ENCODE measurements at regions not wholly inside any gene's neighbourhood (a gene's known extent, or its start where the extent isn't known, plus 50 kb on each side); places are given as distances from the start of the nearest gene placed in this dataset.

DNA sequence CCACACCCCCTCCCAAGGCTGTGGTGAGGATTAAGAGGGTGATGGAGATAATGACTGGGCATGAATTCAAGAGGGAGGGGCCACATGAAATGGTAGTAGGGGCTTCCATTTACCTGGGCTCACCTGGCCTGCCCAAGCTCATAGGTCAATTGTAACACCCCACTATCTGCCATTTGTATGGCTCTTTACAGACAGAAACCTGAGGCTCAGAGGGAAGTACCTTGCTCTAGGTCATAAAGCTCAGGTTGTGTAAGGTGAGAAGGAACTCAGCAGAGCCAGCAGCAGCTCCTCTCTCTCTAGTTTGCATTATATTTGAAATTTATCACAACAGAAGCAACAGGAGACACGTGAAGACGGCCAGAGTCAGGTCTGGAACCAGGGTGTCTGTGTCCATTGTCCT lies 133.4 kb upstream of the ALDH1B1 start:
- Histone ChIP-seq H3F3A (replicated peaks; ENCODE audit: low read depth) (no peaks in the 10 kb centered on the region), H3K4me2 (no peak overlapping the region), H3K27me3 (ENCODE audit: insufficient read depth) (no peaks in the 10 kb centered on the region; the same call in 1 of the 2 replicates), H3K27ac (ENCODE audit: low read depth) (no peak overlapping the region), H3K9me2 (ENCODE audit: insufficient read depth) (no peaks in the 10 kb centered on the region), H3K79me2 (replicated peaks; ENCODE audit: insufficient read depth) (no peaks in the 10 kb centered on the region), H3K4me3 (no peak overlapping the region), H3K36me3 (ENCODE audit: insufficient read depth) (no peaks in the 10 kb centered on the region), H4K20me1 (replicated peaks; ENCODE audit: insufficient read depth) (no peaks in the 10 kb centered on the region), H2AFZ (no peak overlapping the region), H3K4me1 (ENCODE audit: insufficient read depth) (no peaks in the 10 kb centered on the region)
- no peak for TF ChIP-seq CREB1 (CRISPR knock-in tag; IDR thresholded peaks at IDR 0.05; ENCODE audit: low read depth)
- TF ChIP-seq, protein P1, sequence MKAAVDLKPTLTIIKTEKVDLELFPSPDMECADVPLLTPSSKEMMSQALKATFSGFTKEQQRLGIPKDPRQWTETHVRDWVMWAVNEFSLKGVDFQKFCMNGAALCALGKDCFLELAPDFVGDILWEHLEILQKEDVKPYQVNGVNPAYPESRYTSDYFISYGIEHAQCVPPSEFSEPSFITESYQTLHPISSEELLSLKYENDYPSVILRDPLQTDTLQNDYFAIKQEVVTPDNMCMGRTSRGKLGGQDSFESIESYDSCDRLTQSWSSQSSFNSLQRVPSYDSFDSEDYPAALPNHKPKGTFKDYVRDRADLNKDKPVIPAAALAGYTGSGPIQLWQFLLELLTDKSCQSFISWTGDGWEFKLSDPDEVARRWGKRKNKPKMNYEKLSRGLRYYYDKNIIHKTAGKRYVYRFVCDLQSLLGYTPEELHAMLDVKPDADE (IDR thresholded peaks at IDR 0.05) = no peak
- no peak for TF ChIP-seq EZH2 (IDR thresholded peaks at IDR 0.05; ENCODE audit: low read depth, unreplicated experiment)
- TF ChIP-seq, protein P2, sequence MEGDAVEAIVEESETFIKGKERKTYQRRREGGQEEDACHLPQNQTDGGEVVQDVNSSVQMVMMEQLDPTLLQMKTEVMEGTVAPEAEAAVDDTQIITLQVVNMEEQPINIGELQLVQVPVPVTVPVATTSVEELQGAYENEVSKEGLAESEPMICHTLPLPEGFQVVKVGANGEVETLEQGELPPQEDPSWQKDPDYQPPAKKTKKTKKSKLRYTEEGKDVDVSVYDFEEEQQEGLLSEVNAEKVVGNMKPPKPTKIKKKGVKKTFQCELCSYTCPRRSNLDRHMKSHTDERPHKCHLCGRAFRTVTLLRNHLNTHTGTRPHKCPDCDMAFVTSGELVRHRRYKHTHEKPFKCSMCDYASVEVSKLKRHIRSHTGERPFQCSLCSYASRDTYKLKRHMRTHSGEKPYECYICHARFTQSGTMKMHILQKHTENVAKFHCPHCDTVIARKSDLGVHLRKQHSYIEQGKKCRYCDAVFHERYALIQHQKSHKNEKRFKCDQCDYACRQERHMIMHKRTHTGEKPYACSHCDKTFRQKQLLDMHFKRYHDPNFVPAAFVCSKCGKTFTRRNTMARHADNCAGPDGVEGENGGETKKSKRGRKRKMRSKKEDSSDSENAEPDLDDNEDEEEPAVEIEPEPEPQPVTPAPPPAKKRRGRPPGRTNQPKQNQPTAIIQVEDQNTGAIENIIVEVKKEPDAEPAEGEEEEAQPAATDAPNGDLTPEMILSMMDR (conservative IDR thresholded peaks at IDR 0.05; ENCODE audit: low read depth in 2 of 2) = no peak
- TF ChIP-seq, protein P3, sequence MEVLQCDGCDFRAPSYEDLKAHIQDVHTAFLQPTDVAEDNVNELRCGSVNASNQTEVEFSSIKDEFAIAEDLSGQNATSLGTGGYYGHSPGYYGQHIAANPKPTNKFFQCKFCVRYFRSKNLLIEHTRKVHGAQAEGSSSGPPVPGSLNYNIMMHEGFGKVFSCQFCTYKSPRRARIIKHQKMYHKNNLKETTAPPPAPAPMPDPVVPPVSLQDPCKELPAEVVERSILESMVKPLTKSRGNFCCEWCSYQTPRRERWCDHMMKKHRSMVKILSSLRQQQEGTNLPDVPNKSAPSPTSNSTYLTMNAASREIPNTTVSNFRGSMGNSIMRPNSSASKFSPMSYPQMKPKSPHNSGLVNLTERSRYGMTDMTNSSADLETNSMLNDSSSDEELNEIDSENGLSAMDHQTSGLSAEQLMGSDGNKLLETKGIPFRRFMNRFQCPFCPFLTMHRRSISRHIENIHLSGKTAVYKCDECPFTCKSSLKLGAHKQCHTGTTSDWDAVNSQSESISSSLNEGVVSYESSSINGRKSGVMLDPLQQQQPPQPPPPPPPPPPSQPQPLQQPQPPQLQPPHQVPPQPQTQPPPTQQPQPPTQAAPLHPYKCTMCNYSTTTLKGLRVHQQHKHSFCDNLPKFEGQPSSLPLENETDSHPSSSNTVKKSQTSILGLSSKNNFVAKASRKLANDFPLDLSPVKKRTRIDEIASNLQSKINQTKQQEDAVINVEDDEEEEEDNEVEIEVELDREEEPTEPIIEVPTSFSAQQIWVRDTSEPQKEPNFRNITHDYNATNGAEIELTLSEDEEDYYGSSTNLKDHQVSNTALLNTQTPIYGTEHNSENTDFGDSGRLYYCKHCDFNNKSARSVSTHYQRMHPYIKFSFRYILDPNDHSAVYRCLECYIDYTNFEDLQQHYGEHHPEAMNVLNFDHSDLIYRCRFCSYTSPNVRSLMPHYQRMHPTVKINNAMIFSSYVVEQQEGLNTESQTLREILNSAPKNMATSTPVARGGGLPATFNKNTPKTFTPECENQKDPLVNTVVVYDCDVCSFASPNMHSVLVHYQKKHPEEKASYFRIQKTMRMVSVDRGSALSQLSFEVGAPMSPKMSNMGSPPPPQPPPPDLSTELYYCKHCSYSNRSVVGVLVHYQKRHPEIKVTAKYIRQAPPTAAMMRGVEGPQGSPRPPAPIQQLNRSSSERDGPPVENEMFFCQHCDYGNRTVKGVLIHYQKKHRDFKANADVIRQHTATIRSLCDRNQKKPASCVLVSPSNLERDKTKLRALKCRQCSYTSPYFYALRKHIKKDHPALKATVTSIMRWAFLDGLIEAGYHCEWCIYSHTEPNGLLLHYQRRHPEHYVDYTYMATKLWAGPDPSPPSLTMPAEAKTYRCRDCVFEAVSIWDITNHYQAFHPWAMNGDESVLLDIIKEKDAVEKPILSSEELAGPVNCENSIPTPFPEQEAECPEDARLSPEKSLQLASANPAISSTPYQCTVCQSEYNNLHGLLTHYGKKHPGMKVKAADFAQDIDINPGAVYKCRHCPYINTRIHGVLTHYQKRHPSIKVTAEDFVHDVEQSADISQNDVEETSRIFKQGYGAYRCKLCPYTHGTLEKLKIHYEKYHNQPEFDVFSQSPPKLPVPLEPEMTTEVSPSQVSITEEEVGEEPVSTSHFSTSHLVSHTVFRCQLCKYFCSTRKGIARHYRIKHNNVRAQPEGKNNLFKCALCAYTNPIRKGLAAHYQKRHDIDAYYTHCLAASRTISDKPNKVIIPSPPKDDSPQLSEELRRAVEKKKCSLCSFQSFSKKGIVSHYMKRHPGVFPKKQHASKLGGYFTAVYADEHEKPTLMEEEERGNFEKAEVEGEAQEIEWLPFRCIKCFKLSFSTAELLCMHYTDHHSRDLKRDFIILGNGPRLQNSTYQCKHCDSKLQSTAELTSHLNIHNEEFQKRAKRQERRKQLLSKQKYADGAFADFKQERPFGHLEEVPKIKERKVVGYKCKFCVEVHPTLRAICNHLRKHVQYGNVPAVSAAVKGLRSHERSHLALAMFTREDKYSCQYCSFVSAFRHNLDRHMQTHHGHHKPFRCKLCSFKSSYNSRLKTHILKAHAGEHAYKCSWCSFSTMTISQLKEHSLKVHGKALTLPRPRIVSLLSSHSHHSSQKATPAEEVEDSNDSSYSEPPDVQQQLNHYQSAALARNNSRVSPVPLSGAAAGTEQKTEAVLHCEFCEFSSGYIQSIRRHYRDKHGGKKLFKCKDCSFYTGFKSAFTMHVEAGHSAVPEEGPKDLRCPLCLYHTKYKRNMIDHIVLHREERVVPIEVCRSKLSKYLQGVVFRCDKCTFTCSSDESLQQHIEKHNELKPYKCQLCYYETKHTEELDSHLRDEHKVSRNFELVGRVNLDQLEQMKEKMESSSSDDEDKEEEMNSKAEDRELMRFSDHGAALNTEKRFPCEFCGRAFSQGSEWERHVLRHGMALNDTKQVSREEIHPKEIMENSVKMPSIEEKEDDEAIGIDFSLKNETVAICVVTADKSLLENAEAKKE (CRISPR knock-in tag; IDR thresholded peaks at IDR 0.05) = no peak
- TF ChIP-seq, protein P4, sequence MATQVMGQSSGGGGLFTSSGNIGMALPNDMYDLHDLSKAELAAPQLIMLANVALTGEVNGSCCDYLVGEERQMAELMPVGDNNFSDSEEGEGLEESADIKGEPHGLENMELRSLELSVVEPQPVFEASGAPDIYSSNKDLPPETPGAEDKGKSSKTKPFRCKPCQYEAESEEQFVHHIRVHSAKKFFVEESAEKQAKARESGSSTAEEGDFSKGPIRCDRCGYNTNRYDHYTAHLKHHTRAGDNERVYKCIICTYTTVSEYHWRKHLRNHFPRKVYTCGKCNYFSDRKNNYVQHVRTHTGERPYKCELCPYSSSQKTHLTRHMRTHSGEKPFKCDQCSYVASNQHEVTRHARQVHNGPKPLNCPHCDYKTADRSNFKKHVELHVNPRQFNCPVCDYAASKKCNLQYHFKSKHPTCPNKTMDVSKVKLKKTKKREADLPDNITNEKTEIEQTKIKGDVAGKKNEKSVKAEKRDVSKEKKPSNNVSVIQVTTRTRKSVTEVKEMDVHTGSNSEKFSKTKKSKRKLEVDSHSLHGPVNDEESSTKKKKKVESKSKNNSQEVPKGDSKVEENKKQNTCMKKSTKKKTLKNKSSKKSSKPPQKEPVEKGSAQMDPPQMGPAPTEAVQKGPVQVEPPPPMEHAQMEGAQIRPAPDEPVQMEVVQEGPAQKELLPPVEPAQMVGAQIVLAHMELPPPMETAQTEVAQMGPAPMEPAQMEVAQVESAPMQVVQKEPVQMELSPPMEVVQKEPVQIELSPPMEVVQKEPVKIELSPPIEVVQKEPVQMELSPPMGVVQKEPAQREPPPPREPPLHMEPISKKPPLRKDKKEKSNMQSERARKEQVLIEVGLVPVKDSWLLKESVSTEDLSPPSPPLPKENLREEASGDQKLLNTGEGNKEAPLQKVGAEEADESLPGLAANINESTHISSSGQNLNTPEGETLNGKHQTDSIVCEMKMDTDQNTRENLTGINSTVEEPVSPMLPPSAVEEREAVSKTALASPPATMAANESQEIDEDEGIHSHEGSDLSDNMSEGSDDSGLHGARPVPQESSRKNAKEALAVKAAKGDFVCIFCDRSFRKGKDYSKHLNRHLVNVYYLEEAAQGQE (IDR thresholded peaks at IDR 0.05; ENCODE audit: unreplicated experiment) = no peak
- TF ChIP-seq ZNF331 (CRISPR knock-in tag; IDR thresholded peaks at IDR 0.05; ENCODE audit: low read depth) = no peak
- TF ChIP-seq JUNB (IDR thresholded peaks at IDR 0.05; ENCODE audit: unreplicated experiment) = no peak
- no peak for TF ChIP-seq STAT1 (IDR thresholded peaks at IDR 0.05; ENCODE audit: unreplicated experiment)
- DNase-seq (ENCODE audit: low spot score) (peak; percentile 14), ATAC-seq (no peak)
- Mint-ChIP-seq H3K4me3 (no peak overlapping the region), H3K36me3 (ENCODE audit: low read depth) (no peaks in the 10 kb centered on the region), H3K27me3 (ENCODE audit: insufficient read depth, low read depth, poor library complexity) (no peaks in the 10 kb centered on the region), H3K9me3 (no peaks in the 10 kb centered on the region; the same call in 2 of the 3 replicates), H3K4me1 (no peaks in the 10 kb centered on the region), H3K27ac (no peak overlapping the region)

Data from GM23338 (cell line).